Activated naive CD4-positive, alpha-beta T cell treated with anti-CD3 and anti-CD28 coated beads, Interleukin-2, amount 10 ng/mL, durations not matched to agents 7 days and 5 days (primary cell): ENCODE measurements at regions not wholly inside any gene's neighbourhood (a gene's known extent, or its start where the extent isn't known, plus 50 kb on each side); places are given as distances from the start of the nearest gene placed in this dataset.

Experiments used
- CTCF ChIA-PET: fragments of 350-600 bp; sonication (Branson Sonifier 250); formaldehyde crosslinking; loops from one replicate; lab custom pipeline; 2021; ENCODE audit warnings: antibody characterized with exemption; lab: Charles Lee
- DNase-seq: peaks from one replicate; pipeline ENCODE4 v3.0.0-alpha.2; 2020
- H3K27ac Mint-ChIP-seq: one replicate; pipeline ENCODE4 v1.8.0; 2021; ENCODE audit warnings: mild to moderate bottlenecking, moderate library complexity, mixed read lengths
- H3K27me3 Mint-ChIP-seq: one replicate; pipeline ENCODE4 v1.8.0; 2021; ENCODE audit warnings: mild to moderate bottlenecking, mixed read lengths
- H3K36me3 Mint-ChIP-seq: one replicate; pipeline ENCODE4 v1.8.0; 2021; ENCODE audit warnings: mixed read lengths
- H3K4me1 Mint-ChIP-seq: one replicate; pipeline ENCODE4 v1.8.0; 2021; ENCODE audit warnings: mixed read lengths
- H3K4me3 Mint-ChIP-seq: one replicate; pipeline ENCODE4 v1.8.0; 2021; ENCODE audit warnings: mild to moderate bottlenecking, moderate library complexity, mixed read lengths
- H3K9me3 Mint-ChIP-seq: one replicate; pipeline ENCODE4 v1.8.0; 2021; ENCODE audit warnings: mixed read lengths

DNA sequence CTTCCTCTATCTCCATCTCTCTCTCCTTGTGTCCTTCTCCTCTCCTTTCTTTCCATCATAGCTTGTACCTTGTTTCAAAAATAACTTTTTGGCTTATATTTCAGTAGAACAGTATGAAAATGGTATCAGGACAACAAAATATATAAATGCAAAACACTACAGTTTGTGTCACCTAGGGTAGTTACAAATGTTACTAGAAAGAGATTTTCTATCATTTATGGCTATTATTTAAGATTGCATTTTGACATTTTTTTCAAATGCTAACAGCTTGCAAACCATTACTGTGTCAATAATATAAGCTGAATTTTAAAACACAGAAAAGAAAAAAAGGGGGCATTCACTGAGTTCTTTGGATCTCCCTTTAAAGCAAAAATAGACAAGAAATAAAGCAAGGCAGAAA is 392.3 kb upstream of the LRRC4C start:
- Mint-ChIP-seq H3K27ac (no peak overlapping the region), H3K4me1 (no peaks in the 10 kb centered on the region), H3K4me3 (no peak overlapping the region), H3K27me3 (no peaks in the 10 kb centered on the region), H3K9me3 (peaks cover 11% of the 10 kb centered on the region), H3K36me3 (no peaks in the 10 kb centered on the region)
- DNase-seq: no peak
- CTCF ChIA-PET: no interaction called here

DNA sequence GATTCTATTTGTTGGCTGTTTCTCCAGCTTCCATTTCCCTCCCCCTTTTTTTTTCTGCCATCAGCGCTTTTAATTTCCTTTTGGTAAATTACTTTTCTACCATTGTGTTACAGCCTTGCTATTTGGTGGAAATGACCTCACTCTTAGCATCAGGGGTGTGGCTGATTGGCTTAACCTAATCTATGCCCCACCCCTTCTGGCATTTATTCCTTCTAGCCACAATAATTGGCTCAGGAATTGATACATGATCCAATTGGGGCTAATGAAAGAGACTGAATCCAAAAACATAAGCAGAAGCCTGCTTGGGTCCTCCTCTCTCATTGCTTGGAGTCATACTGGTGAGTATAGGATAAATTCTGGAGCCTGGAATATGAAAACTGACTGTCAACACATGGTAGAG is 402.4 kb upstream of the LRRC4C start:
- Mint-ChIP-seq H3K9me3 (peaks cover 11% of the 10 kb centered on the region), H3K27me3 (no peaks in the 10 kb centered on the region), H3K36me3 (no peaks in the 10 kb centered on the region), H3K4me3 (no peak overlapping the region), H3K4me1 (no peaks in the 10 kb centered on the region), H3K27ac (no peak overlapping the region)
- CTCF ChIA-PET: no interaction called here
- no peak for DNase-seq

DNA sequence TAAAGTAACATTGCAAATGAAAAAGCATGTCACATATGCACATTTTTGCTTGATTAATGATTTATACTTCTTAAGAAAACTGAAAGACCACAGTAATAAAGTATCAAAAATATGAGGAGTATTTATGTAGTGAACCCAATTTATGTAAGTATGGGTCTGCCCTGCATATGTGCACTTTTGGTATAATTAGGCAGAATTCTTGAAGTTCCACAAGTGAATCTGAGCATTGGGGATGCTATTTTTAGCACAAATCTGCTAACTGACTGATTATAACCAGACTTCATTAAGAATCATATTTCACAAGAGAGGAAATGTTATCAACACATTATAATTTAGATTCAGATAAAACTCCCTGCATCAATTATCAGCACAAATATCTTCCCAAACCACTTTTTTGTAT is 407.1 kb upstream of the LRRC4C start:
- no peaks in the 10 kb centered on the region for H3K4me1 Mint-ChIP-seq
- no peak overlapping the region for H3K27ac Mint-ChIP-seq
- H3K36me3 Mint-ChIP-seq: no peaks in the 10 kb centered on the region
- no peak for DNase-seq
- no peak overlapping the region for H3K4me3 Mint-ChIP-seq
- peaks cover 6% of the 10 kb centered on the region for H3K9me3 Mint-ChIP-seq
- CTCF ChIA-PET: no interaction called here
- H3K27me3 Mint-ChIP-seq: no peaks in the 10 kb centered on the region

DNA sequence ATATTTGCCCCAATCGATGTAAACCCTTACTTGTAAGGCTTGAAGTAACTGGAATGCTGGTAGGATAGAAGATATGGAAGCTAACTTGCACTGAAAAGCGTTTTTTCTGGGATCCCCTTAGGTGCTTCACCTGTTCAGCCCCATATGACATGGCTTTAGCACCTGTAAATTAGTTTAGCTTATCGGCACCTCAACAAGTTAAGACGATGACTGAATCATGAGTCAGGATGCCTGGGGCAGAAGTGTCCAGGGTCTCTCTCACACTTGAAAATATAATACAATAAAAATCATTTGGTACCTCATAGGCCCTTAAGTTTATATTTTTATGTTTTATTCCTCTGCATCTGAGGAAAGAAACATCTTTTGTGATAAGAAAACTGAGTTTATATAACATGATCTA is 409.2 kb upstream of the LRRC4C start:
- Mint-ChIP-seq H3K4me1 (no peaks in the 10 kb centered on the region), H3K36me3 (no peaks in the 10 kb centered on the region), H3K27me3 (no peaks in the 10 kb centered on the region), H3K9me3 (peaks cover 10% of the 10 kb centered on the region), H3K4me3 (no peak overlapping the region), H3K27ac (no peak overlapping the region)
- DNase-seq: no peak
- CTCF ChIA-PET: no interaction called here

DNA sequence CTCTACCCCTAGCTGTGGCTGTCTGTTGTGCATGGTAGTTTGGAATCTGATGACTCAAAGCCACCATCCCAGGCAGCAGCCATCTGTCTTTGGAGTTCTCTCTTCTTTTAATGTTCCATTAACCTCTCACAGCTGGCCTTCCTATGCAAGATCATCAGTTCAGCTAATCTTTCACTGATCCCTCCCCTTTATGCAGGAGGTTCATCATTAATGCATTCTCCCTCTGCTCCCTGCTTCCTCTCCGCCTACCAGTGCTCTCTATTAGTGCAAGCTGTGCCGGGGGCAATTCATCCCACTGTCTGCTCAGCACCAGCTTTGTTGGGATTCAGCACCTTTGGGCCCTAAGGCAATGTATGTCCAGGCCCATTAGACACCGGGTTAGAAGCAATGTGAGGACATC is 413.0 kb upstream of the LRRC4C start:
- no peak for DNase-seq
- no peaks in the 10 kb centered on the region for H3K27me3 Mint-ChIP-seq
- H3K9me3 Mint-ChIP-seq: peaks cover 10% of the 10 kb centered on the region
- CTCF ChIA-PET: no interaction called here
- no peak overlapping the region for H3K4me3 Mint-ChIP-seq
- no peaks in the 10 kb centered on the region for H3K36me3 Mint-ChIP-seq
- no peak overlapping the region for H3K27ac Mint-ChIP-seq
- H3K4me1 Mint-ChIP-seq: no peaks in the 10 kb centered on the region

DNA sequence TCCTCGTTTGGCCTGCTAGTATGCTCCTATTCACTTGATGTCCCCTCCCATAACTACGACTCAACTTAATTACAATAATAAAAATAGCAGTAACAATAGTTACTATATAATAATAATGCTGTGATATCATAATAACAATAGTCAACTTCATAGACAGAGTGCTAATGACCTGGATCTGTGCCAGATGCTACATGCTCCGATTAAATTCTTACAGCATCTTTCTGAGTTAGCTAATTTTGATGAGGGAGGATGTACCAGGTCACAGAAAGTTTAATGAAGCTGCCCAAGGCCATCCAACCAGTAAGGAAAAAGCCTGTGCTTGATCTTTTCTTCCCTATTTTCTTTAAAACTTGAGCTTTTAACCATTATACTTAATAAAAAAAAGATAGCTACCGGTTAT is 413.4 kb upstream of the LRRC4C start:
- no peaks in the 10 kb centered on the region for H3K36me3 Mint-ChIP-seq
- H3K4me3 Mint-ChIP-seq: no peak overlapping the region
- peaks cover 11% of the 10 kb centered on the region for H3K9me3 Mint-ChIP-seq
- no peaks in the 10 kb centered on the region for H3K27me3 Mint-ChIP-seq
- CTCF ChIA-PET: no interaction called here
- no peak for DNase-seq
- no peaks in the 10 kb centered on the region for H3K4me1 Mint-ChIP-seq
- H3K27ac Mint-ChIP-seq: no peak overlapping the region

DNA sequence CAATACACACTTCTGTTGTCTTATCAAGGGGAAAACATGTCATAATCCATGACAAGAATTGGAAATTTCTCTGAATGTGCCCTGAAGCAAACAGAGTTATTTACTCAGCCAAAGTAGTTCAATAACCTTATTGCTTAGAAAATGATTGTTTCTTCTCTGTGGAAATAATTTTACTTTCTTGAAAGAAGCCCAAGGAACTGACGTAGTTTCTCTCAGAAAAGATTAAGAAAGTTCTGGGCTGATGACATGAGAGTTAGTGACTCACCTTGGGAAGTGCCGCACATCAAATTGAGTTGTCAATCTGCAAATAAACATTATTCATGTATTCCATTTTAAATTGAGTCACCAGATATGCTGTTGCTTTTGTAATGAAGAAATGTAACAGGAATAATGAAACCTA is 418.6 kb upstream of the LRRC4C start:
- H3K4me1 Mint-ChIP-seq: no peaks in the 10 kb centered on the region
- no peaks in the 10 kb centered on the region for H3K36me3 Mint-ChIP-seq
- DNase-seq: no peak
- no peak overlapping the region for H3K4me3 Mint-ChIP-seq
- no peaks in the 10 kb centered on the region for H3K27me3 Mint-ChIP-seq
- CTCF ChIA-PET: no interaction called here
- H3K27ac Mint-ChIP-seq: no peak overlapping the region
- peaks cover 12% of the 10 kb centered on the region for H3K9me3 Mint-ChIP-seq

DNA sequence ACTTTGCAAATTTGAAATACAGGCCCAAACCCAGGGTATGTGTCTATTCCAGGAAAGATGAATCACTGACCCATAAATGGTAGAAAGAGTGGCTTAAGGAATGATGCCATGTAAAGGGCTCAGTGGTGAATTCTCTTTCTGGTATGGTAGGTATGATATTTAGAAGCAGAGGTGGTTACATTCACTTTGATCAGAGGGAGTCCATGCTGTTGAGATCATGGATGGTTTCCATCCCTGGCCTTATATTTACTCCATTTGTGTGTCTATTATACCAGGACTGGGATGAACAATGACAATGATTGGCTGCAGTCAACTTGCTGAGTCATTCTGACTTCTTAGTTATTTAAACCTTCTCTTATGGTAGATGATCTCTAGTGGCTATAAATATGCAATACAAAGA is 419.8 kb upstream of the LRRC4C start:
- DNase-seq: no peak
- no peak overlapping the region for H3K4me3 Mint-ChIP-seq
- H3K4me1 Mint-ChIP-seq: no peaks in the 10 kb centered on the region
- H3K36me3 Mint-ChIP-seq: no peaks in the 10 kb centered on the region
- CTCF ChIA-PET: no interaction called here
- H3K27me3 Mint-ChIP-seq: no peaks in the 10 kb centered on the region
- no peak overlapping the region for H3K27ac Mint-ChIP-seq
- H3K9me3 Mint-ChIP-seq: peaks cover 14% of the 10 kb centered on the region

DNA sequence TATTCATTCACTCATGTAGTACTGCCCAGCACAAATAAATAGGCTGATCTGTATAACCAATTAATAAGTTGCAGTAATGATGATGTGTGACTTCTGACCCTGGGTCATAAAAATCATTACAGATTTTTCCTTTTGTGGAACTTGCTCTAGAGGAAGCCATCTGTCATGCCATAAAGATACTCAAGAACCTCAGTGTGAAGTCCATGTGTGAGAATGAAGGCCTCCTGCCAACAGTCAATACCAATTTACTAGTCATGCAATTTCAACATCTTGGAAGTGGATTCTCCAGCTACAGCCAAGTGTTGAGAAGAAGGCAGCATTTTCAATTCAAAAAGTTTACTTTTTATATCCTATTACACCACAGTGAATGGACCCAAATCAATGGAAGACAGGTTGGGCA is 435.6 kb upstream of the LRRC4C start:
- Mint-ChIP-seq H3K27ac (no peak overlapping the region), H3K27me3 (no peaks in the 10 kb centered on the region), H3K9me3 (peaks cover 7% of the 10 kb centered on the region), H3K36me3 (no peaks in the 10 kb centered on the region), H3K4me1 (no peaks in the 10 kb centered on the region), H3K4me3 (no peak overlapping the region)
- CTCF ChIA-PET: no interaction called here
- no peak for DNase-seq

DNA sequence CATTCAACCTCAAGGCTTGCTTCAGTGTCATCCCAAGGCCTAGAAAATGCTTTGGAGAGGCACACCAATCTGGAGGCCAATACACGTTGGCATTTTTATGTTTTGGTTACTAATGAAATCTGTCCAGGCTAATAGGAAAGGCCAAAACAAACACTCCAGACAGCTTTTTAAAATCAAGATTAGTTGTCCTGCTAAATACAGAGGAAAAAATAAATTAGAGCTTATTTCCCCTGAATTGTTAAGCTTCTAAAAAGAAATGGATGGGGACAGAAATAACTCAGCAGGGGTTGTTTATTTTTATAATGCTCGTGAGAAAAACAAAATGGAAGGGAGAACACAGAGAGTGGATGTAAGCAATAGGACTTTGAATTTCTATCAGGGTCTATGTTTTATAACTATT is 438.5 kb upstream of the LRRC4C start:
- Mint-ChIP-seq H3K27ac (no peak overlapping the region), H3K27me3 (no peaks in the 10 kb centered on the region), H3K9me3 (peaks cover 2% of the 10 kb centered on the region), H3K36me3 (no peaks in the 10 kb centered on the region), H3K4me1 (no peaks in the 10 kb centered on the region), H3K4me3 (no peak overlapping the region)
- CTCF ChIA-PET: interaction anchor here (0.6 kb wide), 1 partner anchor 118 kb away, joined by 3 read pairs; no protein-coding TSS in a partner anchor
- no peak for DNase-seq

DNA sequence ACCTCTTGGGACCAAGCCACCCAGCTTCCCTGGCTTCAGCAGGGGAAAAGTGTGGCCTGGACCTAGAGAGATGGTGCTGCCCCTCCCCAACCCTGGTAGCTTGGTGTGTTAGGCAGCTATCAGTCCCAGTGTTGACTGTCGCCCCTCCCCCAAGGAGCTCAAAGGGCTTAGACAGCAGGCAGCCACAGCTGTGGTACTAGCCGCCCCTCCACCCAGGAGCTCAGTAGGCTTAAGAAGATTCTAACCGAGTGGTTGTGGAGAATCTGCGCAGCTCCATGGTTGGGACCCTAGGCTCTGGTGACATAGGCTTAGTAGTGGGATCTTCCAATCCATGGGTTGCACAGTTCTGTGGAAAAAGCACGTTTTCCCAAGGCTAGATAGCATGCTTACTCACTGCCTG is 458.4 kb upstream of the LRRC4C start:
- H3K9me3 Mint-ChIP-seq: peaks cover 28% of the 10 kb centered on the region
- H3K27me3 Mint-ChIP-seq: no peaks in the 10 kb centered on the region
- H3K4me3 Mint-ChIP-seq: no peak overlapping the region
- DNase-seq: no peak
- CTCF ChIA-PET: no interaction called here
- H3K36me3 Mint-ChIP-seq: no peaks in the 10 kb centered on the region
- H3K27ac Mint-ChIP-seq: no peak overlapping the region
- no peaks in the 10 kb centered on the region for H3K4me1 Mint-ChIP-seq

DNA sequence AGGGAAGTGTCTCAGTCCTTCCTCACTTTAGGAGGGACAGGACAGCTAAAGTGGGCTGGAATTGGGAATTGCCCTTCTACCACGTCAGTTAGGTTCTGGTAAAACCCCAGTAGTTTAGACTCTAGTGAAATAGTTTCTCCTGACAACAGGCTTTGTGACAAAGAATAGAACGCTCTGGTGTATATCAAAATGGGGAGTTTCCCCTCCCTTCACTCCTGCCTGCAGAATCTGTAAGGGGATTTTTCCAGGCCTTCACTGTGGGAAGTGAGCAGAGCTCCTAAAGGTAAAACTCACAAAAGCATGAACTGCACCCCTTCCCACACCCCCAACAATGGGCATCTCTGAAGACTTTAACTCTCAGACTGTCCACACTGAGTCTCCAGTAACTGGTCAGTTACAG is 460.9 kb upstream of the LRRC4C start:
- CTCF ChIA-PET: no interaction called here
- no peaks in the 10 kb centered on the region for H3K27me3 Mint-ChIP-seq
- H3K9me3 Mint-ChIP-seq: peaks cover 15% of the 10 kb centered on the region
- H3K27ac Mint-ChIP-seq: no peak overlapping the region
- no peaks in the 10 kb centered on the region for H3K4me1 Mint-ChIP-seq
- DNase-seq: no peak
- no peak overlapping the region for H3K4me3 Mint-ChIP-seq
- no peaks in the 10 kb centered on the region for H3K36me3 Mint-ChIP-seq

DNA sequence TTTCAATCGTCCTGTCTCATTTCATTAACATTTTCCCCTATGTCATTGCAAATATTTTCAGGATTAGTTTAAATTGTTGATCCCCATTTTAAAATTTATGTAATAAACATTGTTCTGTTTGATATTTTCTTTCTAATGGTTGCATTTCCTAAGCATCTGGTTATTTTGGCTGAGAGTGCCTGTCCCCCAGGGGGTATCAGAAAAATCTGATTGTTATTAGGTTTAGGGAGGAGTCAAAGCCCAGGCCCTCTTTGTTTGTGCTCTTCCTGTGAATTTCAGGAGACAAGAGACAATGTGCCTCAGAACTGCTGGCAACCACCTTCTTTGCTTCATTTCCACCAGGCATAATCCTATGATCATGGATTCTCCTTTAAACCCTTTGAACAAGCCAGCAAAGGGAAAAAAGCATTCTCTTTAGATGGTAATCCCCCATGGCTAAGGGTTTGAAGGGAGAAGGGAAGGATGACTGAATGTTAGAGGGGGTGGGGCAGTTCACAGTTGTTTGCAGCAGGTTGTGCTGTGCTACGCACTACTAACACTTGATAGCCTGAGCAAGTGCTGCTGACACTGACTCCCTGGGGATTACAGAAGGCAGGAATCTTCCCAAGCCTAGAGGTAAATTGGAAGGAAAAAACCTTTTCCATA is 462.4 kb upstream of the LRRC4C start:
- H3K36me3 Mint-ChIP-seq: no peaks in the 10 kb centered on the region
- no peaks in the 10 kb centered on the region for H3K4me1 Mint-ChIP-seq
- H3K27ac Mint-ChIP-seq: no peak overlapping the region
- no peak for DNase-seq
- no peaks in the 10 kb centered on the region for H3K27me3 Mint-ChIP-seq
- peaks cover 15% of the 10 kb centered on the region for H3K9me3 Mint-ChIP-seq
- H3K4me3 Mint-ChIP-seq: no peak overlapping the region
- CTCF ChIA-PET: no interaction called here

DNA sequence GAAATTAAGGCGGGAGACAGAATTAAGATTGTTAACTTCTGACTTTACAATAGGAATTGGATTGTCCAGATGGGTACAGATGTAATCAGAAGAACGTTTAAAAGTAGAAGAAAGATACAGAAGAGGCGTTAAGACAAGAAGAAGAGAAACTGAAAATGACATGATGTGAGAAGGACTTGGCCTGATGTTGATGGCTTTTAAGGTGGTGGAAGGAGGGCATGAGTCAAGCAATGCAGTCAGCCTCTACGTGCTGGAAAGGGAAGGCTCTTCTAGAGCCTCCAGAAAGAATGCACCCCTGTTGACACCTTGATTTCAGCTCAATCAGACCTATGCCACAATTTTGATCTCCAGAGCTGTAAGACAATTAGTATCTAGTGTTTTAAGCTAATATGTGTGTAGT is 466.9 kb upstream of the LRRC4C start:
- no peaks in the 10 kb centered on the region for H3K36me3 Mint-ChIP-seq
- H3K4me1 Mint-ChIP-seq: no peaks in the 10 kb centered on the region
- no peak for DNase-seq
- no peak overlapping the region for H3K4me3 Mint-ChIP-seq
- CTCF ChIA-PET: no interaction called here
- H3K27ac Mint-ChIP-seq: no peak overlapping the region
- H3K9me3 Mint-ChIP-seq: peaks cover 10% of the 10 kb centered on the region
- H3K27me3 Mint-ChIP-seq: no peaks in the 10 kb centered on the region

DNA sequence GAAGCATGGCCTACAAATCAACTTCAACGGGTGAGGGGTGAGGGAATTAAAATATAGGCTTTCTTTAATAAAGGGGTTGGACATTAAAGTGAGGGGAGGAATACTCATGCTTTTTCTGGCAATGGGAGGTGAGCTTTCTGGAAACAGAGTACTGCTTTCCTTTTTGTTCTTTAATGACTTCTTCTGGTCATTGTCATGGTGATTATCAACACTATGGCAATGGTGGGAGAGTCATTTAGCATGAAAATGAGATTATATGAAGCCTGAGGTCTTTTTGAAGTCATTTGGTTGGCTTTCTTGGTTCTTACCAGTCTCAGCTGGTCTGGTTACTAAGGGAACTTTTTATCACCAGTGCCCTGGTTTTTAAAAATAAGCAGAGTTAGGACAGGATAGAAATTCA is 475.8 kb upstream of the LRRC4C start:
- Mint-ChIP-seq H3K27ac (no peak overlapping the region), H3K27me3 (no peaks in the 10 kb centered on the region), H3K4me1 (no peaks in the 10 kb centered on the region), H3K4me3 (no peak overlapping the region), H3K36me3 (no peaks in the 10 kb centered on the region), H3K9me3 (peaks cover 21% of the 10 kb centered on the region)
- CTCF ChIA-PET: no interaction called here
- no peak for DNase-seq

DNA sequence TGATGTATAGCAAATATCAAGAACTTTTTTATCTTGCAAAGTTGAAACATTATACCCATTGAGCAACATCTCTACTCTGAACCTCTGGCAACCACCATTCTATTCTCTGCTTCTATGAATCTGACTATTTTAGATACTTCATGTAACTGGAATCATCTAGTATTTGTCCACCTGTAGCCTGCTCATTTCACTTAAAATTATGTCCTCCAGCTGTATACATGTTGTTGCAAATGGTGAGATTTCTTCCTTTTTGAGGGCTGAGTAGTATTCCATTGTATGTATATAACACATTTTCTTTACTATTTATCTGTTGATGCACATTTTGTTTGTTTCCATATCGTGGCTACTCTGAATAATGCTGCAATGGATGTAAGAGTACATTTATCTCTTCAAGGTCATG is 476.3 kb upstream of the LRRC4C start:
- Mint-ChIP-seq H3K4me1 (no peaks in the 10 kb centered on the region), H3K27me3 (no peaks in the 10 kb centered on the region), H3K4me3 (no peak overlapping the region), H3K9me3 (peaks cover 21% of the 10 kb centered on the region), H3K36me3 (no peaks in the 10 kb centered on the region), H3K27ac (no peak overlapping the region)
- CTCF ChIA-PET: no interaction called here
- no peak for DNase-seq
